H1 (cell line): ENCODE measurements at regions not wholly inside any gene's neighbourhood (a gene's known extent, or its start where the extent isn't known, plus 50 kb on each side); places are given as distances from the start of the nearest gene placed in this dataset.

Experiments used
- CREB1 ChIP-seq: IDR thresholded peaks from 2 replicates; pipeline ENCODE4 v1.6.1; 2012; ENCODE audit warnings: inconsistent platforms
- KDM5A ChIP-seq: fragments of 200-600 bp; IDR thresholded peaks from 2 replicates; pipeline ENCODE4 v1.7.1; 2012; ENCODE audit warnings: mild to moderate bottlenecking, low read length, inconsistent platforms, mixed read lengths

- TF ChIP-seq KDM5A = no peak
- TF ChIP-seq CREB1 = no peak
Observed at GRCh38 chr12:107856096-107856495, 81.6 kb downstream of the ASCL4 start (continued).
